Activated T-helper 17 cell treated with anti-CD3 and anti-CD28 coated beads, Interleukin-2, amount 50 U/mL, for 72 hours (primary cell): ENCODE measurements at regions not wholly inside any gene's neighbourhood (a gene's known extent, or its start where the extent isn't known, plus 50 kb on each side); places are given as distances from the start of the nearest gene placed in this dataset.
"Not testable (repeated sequence)": the region's sequence is repeated elsewhere in the genome, so short reads cannot be mapped to it uniquely, and the experiment has no call there.

ENCODE experiments used
- ATAC-seq: fragments of 150-1000 bp; cut with Tn5 transposase; replicated peaks from 2 replicates; pipeline ENCODE4 v1.10.0; 2021; ENCODE audit warnings: mild to moderate bottlenecking, moderate library complexity
- H3K27ac Mint-ChIP-seq: one replicate; pipeline ENCODE4 v1.8.0; 2022; ENCODE audit warnings: mixed read lengths
- H3K27me3 Mint-ChIP-seq: one replicate; pipeline ENCODE4 v1.8.0; 2022; ENCODE audit warnings: mixed read lengths
- H3K36me3 Mint-ChIP-seq: one replicate; pipeline ENCODE4 v1.8.0; 2022; ENCODE audit warnings: low read depth, mild to moderate bottlenecking, mixed read lengths
- H3K4me1 Mint-ChIP-seq: one replicate; pipeline ENCODE4 v1.8.0; 2022; ENCODE audit warnings: mixed read lengths
- H3K4me3 Mint-ChIP-seq: one replicate; pipeline ENCODE4 v1.8.0; 2022; ENCODE audit warnings: mild to moderate bottlenecking, mixed read lengths
- H3K9me3 Mint-ChIP-seq: one replicate; pipeline ENCODE4 v1.8.0; 2022; ENCODE audit warnings: mixed read lengths

DNA sequence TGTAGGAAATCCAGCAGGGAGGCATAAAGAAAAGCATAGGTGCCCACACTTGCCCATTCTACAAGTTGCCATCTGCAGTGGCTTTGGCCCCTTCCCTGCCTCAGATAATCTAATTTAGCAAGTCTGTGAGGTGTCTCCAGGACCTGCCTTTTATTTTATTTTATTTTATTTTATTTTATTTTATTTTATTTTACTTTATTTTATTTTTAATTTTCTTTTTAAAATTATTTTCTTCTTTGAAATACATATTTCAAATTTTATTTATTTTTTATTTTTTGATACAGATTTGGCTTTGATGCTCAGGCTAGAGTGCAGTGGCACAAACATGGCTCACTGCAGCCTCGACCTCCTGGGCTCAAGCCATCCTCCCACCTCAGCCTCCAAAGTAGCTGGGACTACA, 51.0 kb upstream of the GSC start:
- peaks cover 21% of the 10 kb centered on the region for H3K27me3 Mint-ChIP-seq
- H3K36me3 Mint-ChIP-seq, H3K9me3 Mint-ChIP-seq, H3K4me1 Mint-ChIP-seq, H3K27ac Mint-ChIP-seq, ATAC-seq, H3K4me3 Mint-ChIP-seq: not testable (repeated sequence)
